HK-2 (cell line): ENCODE measurements at regions not wholly inside any gene's neighbourhood (a gene's known extent, or its start where the extent isn't known, plus 50 kb on each side); places are given as distances from the start of the nearest gene placed in this dataset.
"Not testable (repeated sequence)": the region's sequence is repeated elsewhere in the genome, so short reads cannot be mapped to it uniquely, and the experiment has no call there.

ENCODE experiments used
- DNase-seq: peaks from one replicate; pipeline ENCODE4 v3.0.0-alpha.2; 2018; ENCODE audit not compliant: unreplicated experiment

- DNase-seq = not testable (repeated sequence)
These were observed 124.7 kb upstream of the PRKX start for GRCh38 chrX:3837958-3838643.

- DNase-seq = not testable (repeated sequence)
These were observed 123.8 kb upstream of the PRKX start for GRCh38 chrX:3837211-3837610.

GRCh38 chrX:3833761-3834542, 120.5 kb upstream of the PRKX start:
- DNase-seq = not testable (repeated sequence)

- not testable (repeated sequence) for DNase-seq
These were observed 116.6 kb upstream of the PRKX start for GRCh38 chrX:3830020-3830419.

- not testable (repeated sequence) for DNase-seq
These were observed 115.6 kb upstream of the PRKX start for GRCh38 chrX:3829041-3829531.

- not testable (repeated sequence) for DNase-seq
These were observed 115.1 kb upstream of the PRKX start for GRCh38 chrX:3828378-3829040.

GRCh38 chrX:3824008-3824407, 110.6 kb upstream of the PRKX start:
- DNase-seq = not testable (repeated sequence)

GRCh38 chrX:3820167-3820566, 106.7 kb upstream of the PRKX start:
- no peak for DNase-seq

GRCh38 chrX:3817480-3817879, 104.0 kb upstream of the PRKX start:
- DNase-seq = not testable (repeated sequence)

GRCh38 chrX:3815896-3816664, 102.6 kb upstream of the PRKX start:
- DNase-seq = peak; percentile 70

- DNase-seq = no peak
These were observed 98.2 kb upstream of the PRKX start for GRCh38 chrX:3811331-3812311.

GRCh38 chrX:3807906-3808305, 94.5 kb upstream of the PRKX start:
- no peak for DNase-seq

- no peak for DNase-seq
These were observed 93.2 kb upstream of the PRKX start for GRCh38 chrX:3806630-3807029.

- DNase-seq = no peak
These were observed 90.3 kb upstream of the PRKX start for GRCh38 chrX:3803713-3804112.

GRCh38 chrX:3803305-3803704, 89.9 kb upstream of the PRKX start:
- DNase-seq = no peak

- DNase-seq = not testable (repeated sequence)
These were observed 82.0 kb upstream of the PRKX start for GRCh38 chrX:3795411-3795810.

- no peak for DNase-seq
These were observed 78.0 kb upstream of the PRKX start for GRCh38 chrX:3791449-3791848.

GRCh38 chrX:3788494-3789233, 75.2 kb upstream of the PRKX start:
- DNase-seq = no peak

- no peak for DNase-seq
These were observed 74.4 kb upstream of the PRKX start for GRCh38 chrX:3787856-3788255.

GRCh38 chrX:3785822-3786221, 72.4 kb upstream of the PRKX start:
- not testable (repeated sequence) for DNase-seq
